Epithelial cell of esophagus (primary cell): ENCODE measurements at regions not wholly inside any gene's neighbourhood (a gene's known extent, or its start where the extent isn't known, plus 50 kb on each side); places are given as distances from the start of the nearest gene placed in this dataset.

Source experiments
- DNase-seq: peaks from one replicate; pipeline ENCODE4 v3.0.0; 2010; ENCODE audit warnings: low read depth
- H3K4me3 ChIP-seq: 2 replicates; pipeline ENCODE4 v1.5.1; 2011; ENCODE audit warnings: mild to moderate bottlenecking, low read length, control low read depth
- TF ChIP-seq, protein P1 (sequence below): IDR thresholded peaks from 2 replicates; pipeline ENCODE4 v1.5.1; 2011; ENCODE audit warnings: low read depth, mild to moderate bottlenecking, low read length, control low read depth, inconsistent platforms; ENCODE audit not compliant: insufficient read depth; ENCODE audit errors: missing control alignments

GRCh38 chr3:76043746-76044145, 258.4 kb upstream of the ZNF717 start:
- no peak for DNase-seq
- TF ChIP-seq, protein P1, sequence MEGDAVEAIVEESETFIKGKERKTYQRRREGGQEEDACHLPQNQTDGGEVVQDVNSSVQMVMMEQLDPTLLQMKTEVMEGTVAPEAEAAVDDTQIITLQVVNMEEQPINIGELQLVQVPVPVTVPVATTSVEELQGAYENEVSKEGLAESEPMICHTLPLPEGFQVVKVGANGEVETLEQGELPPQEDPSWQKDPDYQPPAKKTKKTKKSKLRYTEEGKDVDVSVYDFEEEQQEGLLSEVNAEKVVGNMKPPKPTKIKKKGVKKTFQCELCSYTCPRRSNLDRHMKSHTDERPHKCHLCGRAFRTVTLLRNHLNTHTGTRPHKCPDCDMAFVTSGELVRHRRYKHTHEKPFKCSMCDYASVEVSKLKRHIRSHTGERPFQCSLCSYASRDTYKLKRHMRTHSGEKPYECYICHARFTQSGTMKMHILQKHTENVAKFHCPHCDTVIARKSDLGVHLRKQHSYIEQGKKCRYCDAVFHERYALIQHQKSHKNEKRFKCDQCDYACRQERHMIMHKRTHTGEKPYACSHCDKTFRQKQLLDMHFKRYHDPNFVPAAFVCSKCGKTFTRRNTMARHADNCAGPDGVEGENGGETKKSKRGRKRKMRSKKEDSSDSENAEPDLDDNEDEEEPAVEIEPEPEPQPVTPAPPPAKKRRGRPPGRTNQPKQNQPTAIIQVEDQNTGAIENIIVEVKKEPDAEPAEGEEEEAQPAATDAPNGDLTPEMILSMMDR, result no peak
- no peak overlapping the region for H3K4me3 ChIP-seq

GRCh38 chr3:76044601-76045600, 259.6 kb upstream of the ZNF717 start:
- peak; percentile 52 for DNase-seq
- TF ChIP-seq, protein P1, result peak; percentile 58
- no peak overlapping the region for H3K4me3 ChIP-seq

DNA sequence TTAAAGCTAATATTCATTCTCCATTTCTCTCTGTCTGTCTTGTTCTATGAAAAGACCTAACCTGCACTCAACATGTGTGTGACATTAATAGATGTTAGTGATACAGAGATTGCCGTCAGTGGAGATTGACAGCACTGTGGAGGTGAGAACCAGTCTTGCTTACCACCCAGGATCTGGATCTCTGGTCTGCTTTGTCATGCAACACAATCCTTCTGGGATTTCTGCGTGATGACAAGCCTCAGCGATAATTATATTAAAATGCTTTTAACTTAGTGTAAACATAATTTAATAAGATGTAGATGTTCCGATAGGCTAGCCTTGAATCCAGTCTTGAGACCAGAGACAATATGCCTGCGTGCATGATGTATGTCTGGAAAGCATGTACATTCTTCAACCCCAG, 262.0 kb upstream of the ZNF717 start:
- TF ChIP-seq, protein P1, result no peak
- H3K4me3 ChIP-seq, result no peak overlapping the region
- no peak for DNase-seq

DNA sequence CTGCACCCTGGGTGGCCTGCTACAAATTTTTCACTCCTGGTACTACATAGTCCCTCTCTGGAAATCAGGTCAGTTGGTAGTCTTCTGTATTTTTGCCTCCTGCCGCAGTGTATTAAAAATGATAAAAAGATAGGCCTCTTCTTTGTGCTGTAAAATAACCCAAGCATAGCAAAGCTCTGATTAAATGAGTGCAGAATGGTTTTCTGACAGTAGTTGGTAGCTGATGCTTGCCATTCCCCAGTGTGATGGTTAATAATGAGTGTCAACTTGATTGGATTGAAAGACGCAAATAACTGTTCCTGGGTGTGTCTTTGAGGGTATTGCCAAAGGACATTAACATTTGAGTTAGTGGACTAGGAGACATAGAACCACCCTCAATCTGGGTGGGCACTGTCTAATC, 264.4 kb upstream of the ZNF717 start:
- no peak for DNase-seq
- no peak overlapping the region for H3K4me3 ChIP-seq
- TF ChIP-seq, protein P1, result no peak

DNA sequence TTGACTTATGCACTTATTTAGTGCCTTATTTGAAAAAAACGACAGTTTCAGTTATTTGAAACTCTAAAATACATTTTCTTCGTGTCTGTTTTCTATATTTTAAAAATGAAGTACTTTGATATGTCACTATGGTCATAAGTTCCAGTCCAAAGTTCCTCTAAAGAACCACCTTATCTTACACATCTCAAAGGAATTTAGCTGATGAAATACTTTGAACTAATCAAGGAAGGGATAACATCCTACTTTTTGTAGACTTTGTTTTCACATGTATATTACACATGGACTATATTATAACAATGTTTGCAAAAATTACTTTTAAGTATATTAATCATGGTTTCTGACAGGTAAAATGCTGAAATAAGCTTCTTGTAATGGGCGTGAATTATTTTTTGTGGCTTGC, 265.8 kb upstream of the ZNF717 start:
- H3K4me3 ChIP-seq, result no peak overlapping the region
- peak; percentile 51 for DNase-seq
- TF ChIP-seq, protein P1, result no peak

DNA sequence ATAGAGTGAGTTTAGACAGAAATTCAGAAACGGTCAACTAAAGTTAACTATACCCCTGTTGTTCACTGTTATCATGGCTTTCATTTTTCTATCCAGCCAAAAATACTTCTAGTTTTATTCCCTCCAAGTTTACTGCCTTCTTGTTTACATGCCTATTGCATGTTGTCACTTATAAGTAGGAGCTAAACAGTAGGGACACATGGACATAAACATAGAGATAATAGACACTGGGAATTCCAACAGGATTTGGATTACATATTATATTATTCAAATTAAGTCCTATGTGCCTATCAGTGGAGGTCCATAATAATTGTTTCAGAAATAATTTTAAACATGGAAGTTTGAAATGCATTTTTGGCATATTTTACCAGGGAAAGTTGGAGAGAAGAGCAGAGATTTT, 269.1 kb upstream of the ZNF717 start:
- TF ChIP-seq, protein P1, result no peak
- DNase-seq, result no peak
- H3K4me3 ChIP-seq, result no peak overlapping the region

- no peak for DNase-seq
- H3K4me3 ChIP-seq, result no peak overlapping the region
- TF ChIP-seq, protein P1, result no peak
Observed at GRCh38 chr3:76061654-76062053, 276.3 kb upstream of the ZNF717 start.
